MCF 10A (cell line): ENCODE measurements at regions not wholly inside any gene's neighbourhood (a gene's known extent, or its start where the extent isn't known, plus 50 kb on each side); places are given as distances from the start of the nearest gene placed in this dataset.

Experiments
- BruUV-seq: library from RNA; stranded (reverse); fragments of 400-500 nt; replicated peaks from 2 replicates; lab custom pipeline; 2021; lab: Mats Ljungman, UMichigan
- CTCF ChIA-PET: fragments of 300-600 bp; sonication (Branson Sonifier 250); formaldehyde crosslinking; extraction: SDS; loops from one replicate; lab custom pipeline; 2021; ENCODE audit warnings: antibody characterized with exemption, inconsistent platforms; lab: Yijun Ruan, JAX
- POLR2A ChIA-PET: fragments of 300-600, 350-650 bp; sonication (Branson Sonifier 250); formaldehyde crosslinking; extraction: SDS; loops from one replicate; lab custom pipeline; 2020; ENCODE audit warnings: antibody characterized with exemption, inconsistent platforms; lab: Yijun Ruan, JAX
- DNase-seq: peaks from one replicate; pipeline ENCODE4 v3.0.0-alpha.2; 2018; ENCODE audit not compliant: unreplicated experiment
- H3K27ac Mint-ChIP-seq: one replicate; pipeline ENCODE4 v1.8.0; 2022; ENCODE audit warnings: mild to moderate bottlenecking, low read depth, mixed read lengths; ENCODE audit not compliant: unreplicated experiment
- H3K27me3 Mint-ChIP-seq: one replicate; pipeline ENCODE4 v1.8.0; 2022; ENCODE audit warnings: mixed read lengths; ENCODE audit not compliant: insufficient read depth, unreplicated experiment
- H3K36me3 Mint-ChIP-seq: one replicate; pipeline ENCODE4 v1.8.0; 2022; ENCODE audit warnings: mild to moderate bottlenecking, moderate library complexity, mixed read lengths; ENCODE audit not compliant: insufficient read depth, unreplicated experiment
- H3K4me1 Mint-ChIP-seq: one replicate; pipeline ENCODE4 v1.8.0; 2022; ENCODE audit warnings: mixed read lengths; ENCODE audit not compliant: insufficient read depth, unreplicated experiment
- H3K4me3 Mint-ChIP-seq: one replicate; pipeline ENCODE4 v1.8.0; 2022; ENCODE audit warnings: mild to moderate bottlenecking, moderate library complexity, mixed read lengths; ENCODE audit not compliant: unreplicated experiment
- H3K9me3 Mint-ChIP-seq: one replicate; pipeline ENCODE4 v1.8.0; 2022; ENCODE audit warnings: mixed read lengths; ENCODE audit not compliant: unreplicated experiment
- CTCF ChIP-seq: fragments of 200-600 bp; IDR thresholded peaks from one replicate; pipeline ENCODE4 v1.8.0; 2022; ENCODE audit warnings: antibody characterized with exemption, mild to moderate bottlenecking; ENCODE audit not compliant: unreplicated experiment
- intact Hi-C: fragments of 100-400 bp; cut with micrococcal nuclease; formaldehyde crosslinking; loops from 2 replicates; pipeline ENCODE4 v1.14.1; 2022

GRCh38 chr18:61157451-61157850, 175.8 kb upstream of the CDH20 start:
- Mint-ChIP-seq H3K36me3 (no peaks in the 10 kb centered on the region), H3K4me1 (no peaks in the 10 kb centered on the region), H3K27me3 (no peaks in the 10 kb centered on the region), H3K27ac (no peak overlapping the region), H3K9me3 (no peaks in the 10 kb centered on the region), H3K4me3 (no peak overlapping the region)
- no peak for DNase-seq
- ChIA-PET POLR2A (no interaction called here), CTCF (interaction anchor here (1.5 kb wide), 1 partner anchor 35 kb away, joined by 3 read pairs; no protein-coding TSS in a partner anchor)
- TF ChIP-seq CTCF: no peak
- intact Hi-C loops: no loop called here
- no TSS peak for BruUV-seq

- no peak for DNase-seq
- CTCF ChIA-PET: no interaction called here
These were observed 174.0 kb upstream of the CDH20 start for GRCh38 chr18:61159246-61159645.

GRCh38 chr18:61164321-61164720, 168.9 kb upstream of the CDH20 start:
- Mint-ChIP-seq H3K27me3 (no peaks in the 10 kb centered on the region), H3K27ac (no peak overlapping the region), H3K4me3 (no peak overlapping the region), H3K36me3 (no peaks in the 10 kb centered on the region), H3K4me1 (no peaks in the 10 kb centered on the region), H3K9me3 (no peaks in the 10 kb centered on the region)
- TF ChIP-seq CTCF: no peak
- ChIA-PET CTCF (no interaction called here), POLR2A (no interaction called here)
- DNase-seq: no peak
- BruUV-seq: no TSS peak
- intact Hi-C loops: no loop called here

More at GRCh38 chr18:61159246-61159645, 174.0 kb upstream of the CDH20 start:
- Mint-ChIP-seq H3K4me1 (no peaks in the 10 kb centered on the region), H3K27ac (no peak overlapping the region), H3K9me3 (no peaks in the 10 kb centered on the region), H3K4me3 (no peak overlapping the region), H3K36me3 (no peaks in the 10 kb centered on the region), H3K27me3 (no peaks in the 10 kb centered on the region)
- no TSS peak for BruUV-seq
- POLR2A ChIA-PET: no interaction called here
- TF ChIP-seq CTCF: no peak
- intact Hi-C loops: no loop called here

- H3K4me3 Mint-ChIP-seq: no peak overlapping the region
- CTCF ChIA-PET: no interaction called here
- DNase-seq: no peak
- POLR2A ChIA-PET: no interaction called here
- no peak overlapping the region for H3K27ac Mint-ChIP-seq
- no TSS peak for BruUV-seq
- H3K9me3 Mint-ChIP-seq: no peaks in the 10 kb centered on the region
- no peaks in the 10 kb centered on the region for H3K36me3 Mint-ChIP-seq
- no peaks in the 10 kb centered on the region for H3K27me3 Mint-ChIP-seq
- TF ChIP-seq CTCF: no peak
- intact Hi-C loops: no loop called here
- no peaks in the 10 kb centered on the region for H3K4me1 Mint-ChIP-seq
These were observed 165.3 kb upstream of the CDH20 start for GRCh38 chr18:61167902-61168301.
